NB4 (cell line): ENCODE measurements at regions not wholly inside any gene's neighbourhood (a gene's known extent, or its start where the extent isn't known, plus 50 kb on each side); places are given as distances from the start of the nearest gene placed in this dataset.

Source experiments
- POLR2A ChIP-seq: IDR thresholded peaks from 2 replicates; pipeline ENCODE4 v1.6.1; 2011; ENCODE audit warnings: mild to moderate bottlenecking; ENCODE audit not compliant: insufficient read length; ENCODE audit errors: extremely low read depth
- TF ChIP-seq, protein P1 (sequence below): IDR thresholded peaks from one replicate; pipeline ENCODE4 v1.5.1; 2012; ENCODE audit warnings: low read depth, low read length

DNA sequence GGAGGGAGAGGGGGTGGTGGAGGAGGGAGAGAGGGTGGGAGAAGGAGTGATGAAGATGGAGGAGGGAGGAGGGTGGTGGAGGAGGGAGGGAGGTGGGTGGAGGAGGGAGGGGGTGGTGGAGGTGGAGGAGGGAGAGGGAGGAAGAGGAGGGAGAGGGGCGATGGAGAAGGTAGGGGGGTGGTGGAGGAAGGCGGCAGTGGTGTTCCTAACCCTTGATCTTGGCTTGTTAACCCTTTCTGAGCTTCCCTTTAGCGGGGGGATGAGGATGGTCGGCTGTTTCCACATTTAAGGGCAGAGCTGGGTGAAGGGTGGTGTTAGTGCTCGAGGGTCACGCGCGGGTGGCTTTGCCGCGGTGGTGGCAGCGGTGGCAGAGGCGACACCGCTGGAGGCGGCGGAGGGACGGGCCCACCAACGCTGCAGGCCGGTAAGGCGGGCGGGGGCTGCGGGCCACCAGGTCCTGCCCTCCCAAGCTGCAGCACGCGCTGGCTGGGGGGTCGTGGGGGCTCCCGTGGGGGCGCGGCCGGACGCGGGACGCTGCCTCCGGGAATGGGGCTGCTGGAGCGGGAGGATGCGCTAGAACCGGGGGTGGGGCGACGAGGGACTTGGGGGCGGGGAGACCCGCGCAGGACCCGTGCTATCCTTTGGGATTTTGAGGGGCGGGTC lies 156.3 kb downstream of the PTPN11 start:
- TF ChIP-seq POLR2A = no peak
- TF ChIP-seq, protein P1, sequence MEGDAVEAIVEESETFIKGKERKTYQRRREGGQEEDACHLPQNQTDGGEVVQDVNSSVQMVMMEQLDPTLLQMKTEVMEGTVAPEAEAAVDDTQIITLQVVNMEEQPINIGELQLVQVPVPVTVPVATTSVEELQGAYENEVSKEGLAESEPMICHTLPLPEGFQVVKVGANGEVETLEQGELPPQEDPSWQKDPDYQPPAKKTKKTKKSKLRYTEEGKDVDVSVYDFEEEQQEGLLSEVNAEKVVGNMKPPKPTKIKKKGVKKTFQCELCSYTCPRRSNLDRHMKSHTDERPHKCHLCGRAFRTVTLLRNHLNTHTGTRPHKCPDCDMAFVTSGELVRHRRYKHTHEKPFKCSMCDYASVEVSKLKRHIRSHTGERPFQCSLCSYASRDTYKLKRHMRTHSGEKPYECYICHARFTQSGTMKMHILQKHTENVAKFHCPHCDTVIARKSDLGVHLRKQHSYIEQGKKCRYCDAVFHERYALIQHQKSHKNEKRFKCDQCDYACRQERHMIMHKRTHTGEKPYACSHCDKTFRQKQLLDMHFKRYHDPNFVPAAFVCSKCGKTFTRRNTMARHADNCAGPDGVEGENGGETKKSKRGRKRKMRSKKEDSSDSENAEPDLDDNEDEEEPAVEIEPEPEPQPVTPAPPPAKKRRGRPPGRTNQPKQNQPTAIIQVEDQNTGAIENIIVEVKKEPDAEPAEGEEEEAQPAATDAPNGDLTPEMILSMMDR = no peak
